ENCODE measurements at regions not wholly inside any gene's neighbourhood (a gene's known extent, or its start where the extent isn't known, plus 50 kb on each side); places are given as distances from the start of the nearest gene placed in this dataset.

- Mint-ChIP-seq H3K9me3 (no peaks in the 10 kb centered on the region), H3K27ac (no peak overlapping the region), H3K27me3 (no peaks in the 10 kb centered on the region), H3K4me1 (ENCODE audit: unreplicated experiment) (no peaks in the 10 kb centered on the region), H3K36me3 (no peaks in the 10 kb centered on the region), H3K4me3 (no peak overlapping the region)
- DNase-seq (ENCODE audit: extremely low spot score, unreplicated experiment): no peak
- TF ChIP-seq CTCF (conservative IDR thresholded peaks at IDR 0.05): no peak
These were observed 51.5 kb upstream of the TMEM200A start for GRCh38 chr6:130314271-130314670.

GRCh38 chr6:130313206-130313605 lies 52.6 kb upstream of the TMEM200A start:
- no peaks in the 10 kb centered on the region for H3K9me3 Mint-ChIP-seq
- DNase-seq (ENCODE audit: extremely low spot score, unreplicated experiment): no peak
- peak; percentile 36 for TF ChIP-seq CTCF (conservative IDR thresholded peaks at IDR 0.05)
- H3K27ac Mint-ChIP-seq: no peak overlapping the region
- H3K4me1 Mint-ChIP-seq (ENCODE audit: unreplicated experiment): no peaks in the 10 kb centered on the region
- H3K36me3 Mint-ChIP-seq: no peaks in the 10 kb centered on the region
- H3K4me3 Mint-ChIP-seq: no peak overlapping the region
- no peaks in the 10 kb centered on the region for H3K27me3 Mint-ChIP-seq

- no peak for DNase-seq (ENCODE audit: extremely low spot score, unreplicated experiment)
- no peaks in the 10 kb centered on the region for H3K9me3 Mint-ChIP-seq
- H3K4me1 Mint-ChIP-seq (ENCODE audit: unreplicated experiment): no peaks in the 10 kb centered on the region
- no peak for TF ChIP-seq CTCF (conservative IDR thresholded peaks at IDR 0.05)
- H3K27me3 Mint-ChIP-seq: no peaks in the 10 kb centered on the region
- H3K36me3 Mint-ChIP-seq: no peaks in the 10 kb centered on the region
- no peak overlapping the region for H3K4me3 Mint-ChIP-seq
- H3K27ac Mint-ChIP-seq: no peak overlapping the region
These were observed 56.8 kb upstream of the TMEM200A start for GRCh38 chr6:130309028-130309427.

DNA sequence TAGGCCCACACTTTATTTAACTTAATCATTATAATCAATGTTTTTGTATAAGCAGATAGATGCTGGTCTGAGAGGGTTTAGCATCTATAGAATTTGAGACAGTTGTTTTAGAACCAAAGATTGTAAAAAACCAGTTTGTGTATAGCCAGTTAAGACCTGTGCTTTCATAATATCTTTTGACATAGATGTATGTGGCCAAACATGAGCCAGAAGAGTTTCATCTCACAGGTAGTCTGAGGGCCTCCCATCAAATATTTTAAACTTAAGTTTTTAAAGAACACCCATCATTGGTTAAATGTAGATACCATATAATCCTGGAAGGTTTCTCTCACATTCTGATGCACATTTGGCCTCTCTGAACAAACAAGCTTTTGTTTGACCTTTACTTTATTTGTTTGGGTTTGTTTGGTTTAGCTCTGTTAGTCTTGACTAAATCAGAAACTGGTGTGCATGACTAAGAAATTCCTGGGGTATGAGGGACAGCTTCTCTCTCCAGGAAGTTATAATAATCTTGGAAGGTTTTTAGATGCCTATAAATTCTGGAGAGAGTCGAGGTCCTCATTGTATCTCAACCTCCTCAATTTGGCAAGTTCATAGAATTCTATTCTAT lies 58.0 kb upstream of the TMEM200A start:
- Mint-ChIP-seq H3K27me3 (no peaks in the 10 kb centered on the region), H3K27ac (no peak overlapping the region), H3K36me3 (no peaks in the 10 kb centered on the region), H3K9me3 (peaks cover 5% of the 10 kb centered on the region), H3K4me1 (ENCODE audit: unreplicated experiment) (no peaks in the 10 kb centered on the region), H3K4me3 (no peak overlapping the region)
- no peak for DNase-seq (ENCODE audit: extremely low spot score, unreplicated experiment)
- no peak for TF ChIP-seq CTCF (conservative IDR thresholded peaks at IDR 0.05)

GRCh38 chr6:130306377-130306776 lies 59.4 kb upstream of the TMEM200A start:
- no peak for TF ChIP-seq CTCF (conservative IDR thresholded peaks at IDR 0.05)
- Mint-ChIP-seq H3K27me3 (no peaks in the 10 kb centered on the region), H3K27ac (no peak overlapping the region), H3K4me3 (no peak overlapping the region), H3K36me3 (no peaks in the 10 kb centered on the region), H3K9me3 (peaks cover 5% of the 10 kb centered on the region), H3K4me1 (ENCODE audit: unreplicated experiment) (no peaks in the 10 kb centered on the region)
- DNase-seq (ENCODE audit: extremely low spot score, unreplicated experiment): no peak

DNA sequence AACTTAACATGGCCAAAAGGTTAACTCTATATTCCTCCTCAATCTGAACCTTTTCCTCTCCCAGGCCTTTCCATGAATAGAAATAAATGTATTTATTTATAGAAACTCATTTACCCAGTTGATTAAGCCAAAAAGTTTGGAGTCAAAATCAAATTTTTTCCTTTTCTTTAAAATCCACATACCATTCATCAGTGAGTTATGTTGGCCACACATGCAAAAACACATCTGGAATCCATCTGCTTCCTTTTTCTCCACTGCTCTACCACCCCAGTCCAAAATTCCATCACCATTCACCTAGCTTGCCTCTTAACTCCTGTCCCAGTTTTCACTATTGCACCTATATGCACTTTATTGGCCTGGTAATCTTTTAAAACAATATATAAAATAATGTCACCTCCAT lies 62.4 kb upstream of the TMEM200A start:
- Mint-ChIP-seq H3K9me3 (peaks cover 5% of the 10 kb centered on the region), H3K36me3 (no peaks in the 10 kb centered on the region), H3K4me3 (no peak overlapping the region), H3K27me3 (no peaks in the 10 kb centered on the region), H3K4me1 (ENCODE audit: unreplicated experiment) (no peaks in the 10 kb centered on the region), H3K27ac (no peak overlapping the region)
- no peak for TF ChIP-seq CTCF (conservative IDR thresholded peaks at IDR 0.05)
- DNase-seq (ENCODE audit: extremely low spot score, unreplicated experiment): no peak
